ENCODE measurements at regions not wholly inside any gene's neighbourhood (a gene's known extent, or its start where the extent isn't known, plus 50 kb on each side); places are given as distances from the start of the nearest gene placed in this dataset.

DNA sequence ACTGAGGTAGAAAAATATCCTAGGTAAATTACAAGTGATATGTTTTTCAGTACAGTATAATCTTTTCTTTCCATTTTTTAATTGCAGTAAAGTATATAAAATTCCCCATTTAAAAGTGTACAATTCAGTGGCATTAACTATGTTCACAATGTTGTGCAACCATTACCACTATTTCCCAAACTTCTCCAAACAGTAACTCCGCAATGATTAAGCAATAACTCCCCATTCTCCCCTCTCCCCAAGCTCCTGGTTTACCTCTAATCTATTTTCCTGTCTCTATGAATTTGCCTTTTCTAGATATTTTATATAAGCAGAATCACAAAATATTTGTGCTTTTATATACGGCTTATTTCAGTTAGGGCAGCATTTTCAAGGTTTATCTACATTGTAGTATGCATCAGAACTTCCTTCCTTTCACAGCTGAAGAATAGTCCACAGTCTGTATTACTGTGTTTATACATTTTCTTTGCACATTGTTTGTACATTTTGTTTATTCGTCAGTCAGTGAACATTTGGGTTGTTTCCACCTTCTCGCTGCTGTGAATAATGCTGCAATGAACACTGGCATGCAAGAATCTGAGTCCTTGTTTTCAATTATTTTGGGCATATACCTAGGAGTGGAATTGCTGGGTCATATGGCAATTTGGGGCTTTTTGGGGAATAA is 110.7 kb downstream of the RPL27A start:
- TF ChIP-seq, protein P1, sequence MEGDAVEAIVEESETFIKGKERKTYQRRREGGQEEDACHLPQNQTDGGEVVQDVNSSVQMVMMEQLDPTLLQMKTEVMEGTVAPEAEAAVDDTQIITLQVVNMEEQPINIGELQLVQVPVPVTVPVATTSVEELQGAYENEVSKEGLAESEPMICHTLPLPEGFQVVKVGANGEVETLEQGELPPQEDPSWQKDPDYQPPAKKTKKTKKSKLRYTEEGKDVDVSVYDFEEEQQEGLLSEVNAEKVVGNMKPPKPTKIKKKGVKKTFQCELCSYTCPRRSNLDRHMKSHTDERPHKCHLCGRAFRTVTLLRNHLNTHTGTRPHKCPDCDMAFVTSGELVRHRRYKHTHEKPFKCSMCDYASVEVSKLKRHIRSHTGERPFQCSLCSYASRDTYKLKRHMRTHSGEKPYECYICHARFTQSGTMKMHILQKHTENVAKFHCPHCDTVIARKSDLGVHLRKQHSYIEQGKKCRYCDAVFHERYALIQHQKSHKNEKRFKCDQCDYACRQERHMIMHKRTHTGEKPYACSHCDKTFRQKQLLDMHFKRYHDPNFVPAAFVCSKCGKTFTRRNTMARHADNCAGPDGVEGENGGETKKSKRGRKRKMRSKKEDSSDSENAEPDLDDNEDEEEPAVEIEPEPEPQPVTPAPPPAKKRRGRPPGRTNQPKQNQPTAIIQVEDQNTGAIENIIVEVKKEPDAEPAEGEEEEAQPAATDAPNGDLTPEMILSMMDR (conservative IDR thresholded peaks at IDR 0.05 in 1 of 2, IDR thresholded peaks at IDR 0.05 in 1 of 2; ENCODE audit: extremely low read depth in 1 of 2, insufficient read depth in 1 of 2, low read depth in 1 of 2, low read length in 2 of 2) = no peak
- TF ChIP-seq EZH2 (IDR thresholded peaks at IDR 0.05; ENCODE audit: borderline replicate concordance, low read length) = no peak
